ENCODE measurements at regions not wholly inside any gene's neighbourhood (a gene's known extent, or its start where the extent isn't known, plus 50 kb on each side); places are given as distances from the start of the nearest gene placed in this dataset.
"Not testable (repeated sequence)": the region's sequence is repeated elsewhere in the genome, so short reads cannot be mapped to it uniquely, and the experiment has no call there.

DNA sequence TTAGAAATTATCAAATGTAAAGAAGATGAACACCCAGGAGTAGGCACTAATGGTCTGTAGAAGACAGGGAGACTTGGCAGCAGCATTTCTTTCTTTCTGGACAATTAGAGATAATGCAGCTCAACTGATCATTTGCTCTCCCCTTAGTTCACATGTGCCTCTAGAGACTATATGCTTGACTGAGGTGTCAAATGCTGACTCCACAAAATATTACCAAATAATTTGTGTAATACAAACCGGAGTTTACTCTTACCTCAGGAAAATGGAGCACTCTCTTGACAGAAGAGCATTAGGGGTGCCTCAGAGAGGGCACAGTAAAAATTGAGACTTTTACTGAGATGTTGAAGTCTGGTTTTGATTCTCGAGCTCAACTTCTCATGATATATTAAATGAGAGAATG lies 131.8 kb downstream of the ATP6V1G3 start:
- no peak for DNase-seq

DNA sequence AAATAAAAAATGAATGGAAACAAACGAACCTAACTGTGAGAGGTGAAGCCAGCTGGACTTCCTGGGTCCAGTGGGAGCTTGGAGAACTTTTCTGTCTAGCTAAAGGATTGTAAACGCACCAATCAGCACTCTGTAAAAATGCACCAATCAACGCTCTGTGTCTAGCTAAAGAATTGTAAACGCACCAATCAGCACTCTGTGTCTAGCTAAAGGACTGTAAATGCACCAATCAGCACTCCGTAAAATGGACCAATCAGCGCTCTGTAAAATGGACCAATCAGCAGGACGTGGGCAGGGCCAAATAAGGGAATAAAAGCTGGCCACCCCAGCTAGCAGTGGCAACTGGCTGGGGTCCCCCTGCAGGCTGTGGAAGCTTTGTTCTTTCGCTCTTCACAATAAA lies 135.8 kb downstream of the ATP6V1G3 start:
- DNase-seq: not testable (repeated sequence)

- no peak for DNase-seq
Observed at GRCh38 chr1:198400063-198400462, 140.4 kb downstream of the ATP6V1G3 start.

DNA sequence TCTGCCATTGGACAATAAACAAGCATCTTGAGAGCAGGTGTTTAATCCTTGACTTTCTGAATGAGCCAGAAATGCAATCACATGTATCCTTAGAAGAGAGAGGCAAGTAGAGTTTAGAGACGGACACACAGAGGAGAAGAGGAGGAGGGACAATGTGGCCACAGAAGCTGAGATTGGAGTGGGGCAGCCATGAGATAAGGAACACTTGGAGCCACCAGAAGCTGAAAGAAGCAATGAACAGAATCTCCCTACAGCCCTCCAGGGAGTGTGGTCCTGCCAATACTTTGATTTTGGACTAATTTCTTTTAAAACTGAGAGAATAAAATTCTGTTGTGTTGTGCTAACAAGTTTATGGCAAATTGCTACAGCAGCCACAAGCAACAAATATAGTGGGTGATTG lies 141.0 kb downstream of the ATP6V1G3 start:
- no peak for DNase-seq

GRCh38 chr1:198397208-198397808 lies 143.2 kb downstream of the ATP6V1G3 start:
- DNase-seq: no peak

DNA sequence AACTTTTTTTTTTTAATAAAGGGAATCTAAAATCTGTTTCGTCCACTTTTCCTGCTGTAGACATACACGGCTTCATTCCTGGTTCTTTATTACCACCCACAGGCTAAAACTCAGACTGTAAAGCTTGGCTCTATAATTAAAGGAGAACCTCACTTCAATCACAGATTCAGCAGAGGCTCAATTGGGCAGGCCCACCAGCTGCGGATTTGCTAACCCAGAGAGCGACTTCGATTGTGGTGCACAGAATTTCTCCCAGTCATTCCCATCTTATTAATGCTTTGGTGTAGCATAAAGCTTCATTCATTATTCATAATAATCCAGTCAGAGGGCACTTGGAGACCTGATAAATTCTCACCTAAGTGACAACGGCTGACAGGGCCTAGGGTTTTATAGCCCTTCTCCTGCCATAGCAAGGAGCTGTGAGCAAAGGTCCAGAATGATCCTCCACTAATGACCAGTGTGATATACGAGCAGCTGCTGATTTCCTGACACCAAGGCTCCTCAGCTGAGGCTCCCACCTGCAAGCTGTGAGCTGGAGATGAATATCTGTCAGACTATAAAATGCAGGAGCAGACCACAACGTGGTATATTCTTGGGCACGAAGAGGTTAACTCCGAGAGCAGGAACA lies 149.0 kb downstream of the ATP6V1G3 start:
- no peak for DNase-seq

DNA sequence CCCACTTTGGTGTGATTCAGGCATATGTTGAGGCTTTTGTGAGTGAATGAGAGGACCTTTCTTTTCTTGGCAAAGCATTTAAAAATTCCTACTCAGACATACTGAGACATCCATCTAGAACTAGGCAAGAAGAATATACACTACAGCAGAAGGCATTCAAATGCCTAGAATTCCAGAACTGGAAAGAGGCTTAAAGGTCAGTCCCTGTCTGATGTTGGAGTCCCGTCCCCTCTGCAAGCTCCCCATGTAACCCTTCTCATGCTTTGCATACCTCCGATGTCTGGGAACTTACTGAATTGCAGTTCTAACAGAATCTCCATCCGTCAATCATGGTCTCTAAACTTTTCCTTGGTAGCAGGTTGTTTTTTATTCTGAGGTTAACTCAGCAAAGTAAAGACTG lies 152.9 kb downstream of the ATP6V1G3 start:
- no peak for DNase-seq

- no peak for DNase-seq
Observed at GRCh38 chr1:198380275-198380674, 160.2 kb downstream of the ATP6V1G3 start.

- no peak for DNase-seq
Observed at GRCh38 chr1:198377702-198378101, 162.8 kb downstream of the ATP6V1G3 start.

- no peak for DNase-seq
Observed at GRCh38 chr1:198374288-198374687, 166.2 kb downstream of the ATP6V1G3 start.

- DNase-seq: no peak
Observed at GRCh38 chr1:198373376-198373775, 167.1 kb downstream of the ATP6V1G3 start.
